Activated CD4-positive, CD25-positive, alpha-beta regulatory T cell treated with anti-CD3 and anti-CD28 coated beads, Interleukin-2, amount 50 U/mL, for 16 hours (primary cell): ENCODE measurements at regions not wholly inside any gene's neighbourhood (a gene's known extent, or its start where the extent isn't known, plus 50 kb on each side); places are given as distances from the start of the nearest gene placed in this dataset.

Experiments used
- DNase-seq: peaks from one replicate; pipeline ENCODE4 v3.0.0-alpha.2; 2020; ENCODE audit warnings: low read depth, low spot score

- DNase-seq = no peak
Observed at GRCh38 chr5:167177736-167178135, 1113.7 kb upstream of the WWC1 start.

GRCh38 chr5:167180906-167181305 is 1110.5 kb upstream of the WWC1 start:
- DNase-seq = no peak

- no peak for DNase-seq
Observed at GRCh38 chr5:167205881-167206280, 1085.6 kb upstream of the WWC1 start.

DNA sequence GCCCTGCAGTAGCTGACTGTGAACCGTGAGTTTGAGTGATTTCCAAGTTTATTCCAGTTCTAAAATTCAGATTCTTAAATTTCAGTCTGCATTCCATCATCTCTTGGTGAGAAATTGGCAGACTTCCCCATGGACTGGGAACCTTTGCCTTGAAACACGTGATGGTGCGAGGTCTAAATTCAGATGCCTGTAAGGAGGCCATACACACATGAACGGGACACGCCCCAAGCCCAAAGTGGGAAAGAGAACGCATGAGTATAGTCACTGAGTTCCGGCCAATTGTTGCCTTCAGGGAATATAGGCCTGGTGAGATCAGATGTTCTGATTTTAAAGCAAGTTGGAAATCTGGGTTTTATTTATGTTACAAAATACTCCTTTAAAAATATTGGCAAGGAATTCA is 1084.4 kb upstream of the WWC1 start:
- DNase-seq = no peak

DNA sequence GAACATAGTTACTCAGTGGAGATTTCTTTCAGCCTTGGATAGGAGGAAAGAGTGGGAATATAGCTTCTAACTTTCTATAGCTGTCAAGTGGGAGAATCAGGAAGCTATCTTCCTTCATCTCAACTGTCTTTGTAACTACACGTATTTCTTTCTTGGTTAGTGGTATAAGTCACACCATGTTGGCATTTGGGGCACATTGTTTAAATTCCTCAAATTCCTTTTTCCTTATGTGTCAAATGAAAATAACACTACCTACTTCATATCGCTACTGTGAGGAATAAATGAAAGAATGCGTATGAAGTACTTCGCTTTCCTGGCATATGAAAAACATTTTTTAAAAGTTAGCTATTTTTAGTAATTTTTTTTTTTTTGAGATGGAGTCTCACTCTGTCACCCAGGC is 1082.5 kb upstream of the WWC1 start:
- DNase-seq = no peak

DNA sequence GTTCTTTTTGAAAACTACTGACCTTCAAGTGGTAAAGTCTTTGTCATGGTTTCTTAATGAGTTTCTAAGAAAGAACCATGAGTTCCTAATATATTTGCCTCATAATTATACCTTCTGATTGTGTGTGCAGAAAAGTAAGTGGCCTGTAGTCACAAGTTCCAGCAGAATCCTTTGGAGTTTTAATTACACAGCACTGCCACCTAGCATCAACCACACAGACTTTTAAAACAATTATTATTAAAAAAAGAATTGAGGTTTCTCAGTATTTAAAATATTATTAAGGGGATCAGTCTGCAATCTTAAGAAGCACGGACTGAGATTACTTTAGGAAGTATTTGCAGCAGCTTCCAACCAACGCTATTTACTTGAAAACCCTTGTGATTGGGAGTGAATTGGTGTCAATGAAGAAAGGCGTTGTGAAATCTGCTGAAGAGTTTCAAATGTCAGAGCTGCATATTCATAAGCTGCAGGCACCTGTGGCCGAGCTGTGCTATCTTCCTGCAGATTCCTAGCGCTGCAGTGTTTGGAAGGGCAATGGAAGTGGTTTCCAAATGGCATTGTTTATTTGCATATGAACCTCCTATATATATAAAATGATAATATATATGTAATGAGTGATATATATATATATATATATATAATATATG is 1074.2 kb upstream of the WWC1 start:
- DNase-seq = no peak

GRCh38 chr5:167219298-167219697 is 1072.1 kb upstream of the WWC1 start:
- DNase-seq = no peak

GRCh38 chr5:167226386-167226785 is 1065.1 kb upstream of the WWC1 start:
- no peak for DNase-seq

DNA sequence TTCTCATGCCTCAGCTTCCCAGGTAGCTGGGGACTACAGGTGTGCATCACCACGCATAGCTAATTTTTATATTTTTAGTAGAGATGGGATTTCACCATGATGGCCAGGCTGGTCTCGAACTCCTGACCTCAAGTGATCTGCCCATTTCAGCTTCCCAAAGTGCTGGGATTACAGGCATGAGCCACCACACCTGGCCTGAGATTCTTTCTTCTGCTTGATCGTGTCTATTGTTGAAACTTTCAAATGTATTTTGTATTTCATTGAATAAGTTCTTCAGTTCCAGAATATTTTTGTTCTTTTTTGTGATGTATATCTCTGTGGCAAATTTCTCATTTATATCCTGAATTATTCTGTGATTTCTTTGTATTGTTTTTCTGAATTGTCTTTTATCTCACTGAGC is 1063.3 kb upstream of the WWC1 start:
- no peak for DNase-seq

DNA sequence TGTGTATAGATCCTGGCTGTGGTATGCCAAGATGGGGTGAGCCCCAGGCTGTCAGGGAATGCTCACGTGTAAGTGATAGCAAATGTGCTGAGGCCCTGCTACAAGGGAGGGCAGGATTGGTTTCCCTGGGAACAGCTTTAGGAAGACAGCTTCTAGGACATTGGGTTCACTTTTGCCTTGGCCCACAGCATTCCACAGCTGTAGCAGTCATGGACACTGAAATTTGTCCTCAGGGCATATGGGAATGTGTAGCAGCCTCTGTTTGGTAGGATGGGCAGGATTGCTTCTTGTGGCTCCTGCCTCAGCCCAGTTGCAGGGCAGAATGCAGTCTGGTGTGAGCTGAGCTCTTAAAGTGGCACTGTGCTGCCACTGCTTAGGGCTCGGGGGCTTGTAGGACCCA is 1061.7 kb upstream of the WWC1 start:
- DNase-seq = no peak

GRCh38 chr5:167230414-167230813 is 1061.0 kb upstream of the WWC1 start:
- no peak for DNase-seq

GRCh38 chr5:167232675-167233311 is 1058.7 kb upstream of the WWC1 start:
- no peak for DNase-seq

DNA sequence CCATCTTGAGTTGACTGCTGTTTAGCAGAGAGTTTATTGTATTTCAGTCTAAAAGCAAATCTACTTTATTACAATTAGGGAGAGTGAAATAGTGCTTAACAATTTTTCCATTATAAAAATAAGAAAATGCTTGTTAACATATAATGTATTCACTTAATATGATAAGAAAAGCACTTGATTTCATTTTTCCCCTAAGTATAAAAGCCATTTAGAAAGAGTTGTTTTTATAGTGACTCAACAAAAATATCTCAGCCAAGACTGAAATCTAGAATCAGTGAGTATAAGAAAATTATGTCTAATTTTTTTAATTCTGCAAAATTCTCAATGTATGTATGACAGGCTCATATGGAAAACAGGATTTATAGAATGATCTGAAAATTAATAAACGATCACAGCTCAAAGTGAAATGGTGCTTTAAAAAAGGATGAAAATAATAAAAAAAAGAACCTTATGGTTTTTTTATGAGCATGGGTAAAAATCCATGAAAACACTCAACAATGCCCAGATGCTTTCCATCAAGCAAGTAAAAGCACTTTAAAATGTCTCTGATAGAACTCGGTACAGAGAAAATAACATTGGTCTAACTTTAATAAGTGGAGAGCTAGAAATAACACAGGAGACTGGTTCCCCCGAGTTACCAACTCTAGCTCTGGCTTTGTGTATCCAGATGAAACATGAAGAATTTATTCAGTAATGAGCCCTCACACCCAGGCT is 1057.8 kb upstream of the WWC1 start:
- DNase-seq = no peak

DNA sequence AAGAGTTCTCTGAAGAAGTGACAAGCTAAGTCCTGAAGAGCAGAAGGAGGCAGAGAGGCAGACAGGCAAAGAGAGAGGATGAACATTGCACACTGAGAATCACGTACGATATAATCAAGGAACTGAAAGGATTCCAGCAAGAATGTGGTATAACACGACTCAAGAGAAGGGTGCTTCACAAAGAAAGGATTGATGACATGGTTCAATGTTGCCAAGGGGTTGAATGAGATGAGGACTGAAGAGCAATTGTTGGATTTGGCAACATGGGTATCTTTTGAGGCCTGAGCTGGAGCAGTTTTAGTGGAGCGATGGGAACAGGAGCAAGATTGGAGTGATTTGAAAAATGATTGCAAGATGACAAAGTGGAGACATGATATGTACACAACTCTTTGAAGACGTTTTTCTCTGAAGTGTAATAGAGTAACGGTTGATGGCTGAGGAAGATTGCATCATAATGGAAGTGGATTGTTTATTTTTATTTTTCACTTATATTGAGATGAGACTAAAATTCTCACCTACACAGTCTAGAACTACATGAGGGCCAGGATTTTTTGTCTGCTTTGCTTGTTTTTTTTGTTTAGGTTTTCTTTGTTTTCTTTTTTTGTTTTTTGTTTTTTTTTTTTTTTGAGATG is 1049.9 kb upstream of the WWC1 start:
- no peak for DNase-seq

GRCh38 chr5:167242701-167243100 is 1048.7 kb upstream of the WWC1 start:
- DNase-seq = no peak

DNA sequence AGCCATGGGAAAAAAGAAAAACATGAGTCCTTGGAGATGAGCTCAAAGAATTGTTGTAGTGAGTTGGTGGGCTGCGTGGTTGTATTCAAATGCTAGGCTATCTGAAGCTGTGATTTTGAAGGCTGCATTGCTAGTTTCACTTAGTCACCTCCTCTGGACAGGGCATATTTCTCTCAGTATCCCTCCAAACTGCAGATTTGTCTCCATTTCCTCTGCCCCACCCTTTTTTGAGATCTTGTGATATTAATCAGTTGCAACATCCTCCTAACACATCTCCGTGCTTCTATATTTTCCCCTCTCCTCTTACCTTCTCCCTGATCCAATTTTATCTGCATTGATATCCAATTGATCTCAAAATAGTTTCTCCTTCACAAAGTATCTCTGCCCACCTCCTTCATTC is 1048.0 kb upstream of the WWC1 start:
- no peak for DNase-seq

- no peak for DNase-seq
Observed at GRCh38 chr5:167244583-167244982, 1046.9 kb upstream of the WWC1 start.

- DNase-seq = no peak
Observed at GRCh38 chr5:167245868-167246267, 1045.6 kb upstream of the WWC1 start.

- DNase-seq = no peak
Observed at GRCh38 chr5:167247816-167248215, 1043.6 kb upstream of the WWC1 start.

DNA sequence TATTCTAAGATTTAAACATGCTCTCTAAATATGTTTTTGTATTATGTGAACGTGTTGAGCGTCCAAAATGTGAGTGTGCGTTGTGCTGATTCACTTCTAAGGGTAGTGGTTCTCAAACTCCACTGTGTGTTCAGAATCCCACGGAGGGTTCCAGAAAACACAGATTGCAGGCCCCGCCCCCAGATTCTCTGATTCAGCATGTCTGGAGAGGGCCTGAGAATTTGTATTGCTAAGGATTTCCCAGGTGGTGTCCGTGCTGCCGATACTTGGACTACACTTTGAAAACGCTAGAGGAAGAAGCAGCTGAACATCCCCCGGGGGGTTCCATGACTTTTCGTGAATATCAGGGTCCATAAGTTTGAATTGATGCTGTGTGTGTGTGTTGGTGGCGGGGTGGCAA is 1043.2 kb upstream of the WWC1 start:
- no peak for DNase-seq

GRCh38 chr5:167250996-167251395 is 1040.4 kb upstream of the WWC1 start:
- DNase-seq = no peak

DNA sequence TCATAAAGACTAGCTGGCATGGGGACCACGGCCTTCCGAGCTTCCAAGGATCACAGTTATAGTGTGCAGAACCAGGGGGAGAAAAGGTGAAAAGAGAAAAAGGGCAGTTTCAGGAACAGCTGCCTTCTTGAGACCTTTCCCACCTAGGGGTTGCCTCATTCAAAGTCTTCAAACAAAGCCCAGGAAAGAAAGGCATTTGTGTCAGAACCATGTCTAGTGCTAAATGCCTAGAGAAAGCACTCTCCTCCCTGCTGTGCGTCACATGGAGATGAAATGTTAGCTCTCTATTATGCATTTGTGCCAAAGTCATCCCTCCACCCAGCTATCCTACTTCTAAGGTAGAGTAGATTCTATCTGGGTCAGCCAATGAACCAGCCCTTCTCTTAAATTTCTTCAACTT is 1037.3 kb upstream of the WWC1 start:
- no peak for DNase-seq

DNA sequence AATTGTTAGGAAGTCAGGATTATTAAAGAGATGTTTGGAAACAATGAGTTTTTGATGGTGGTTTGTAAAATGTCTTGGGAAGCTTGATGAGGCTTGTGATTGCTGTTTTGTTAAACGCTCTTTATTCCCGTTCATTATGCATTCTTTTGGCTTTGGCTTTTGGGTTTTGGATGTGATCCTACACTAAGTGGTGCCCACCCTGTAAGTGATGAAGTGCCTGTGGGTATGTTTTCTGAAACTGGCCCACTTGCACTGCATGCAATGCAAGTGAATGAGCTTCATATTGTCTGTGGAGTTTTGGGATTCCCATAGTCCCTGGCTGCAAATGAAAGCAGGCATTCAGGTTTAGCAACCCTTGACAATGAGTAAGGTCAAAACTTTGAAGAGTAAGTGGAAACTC is 1035.5 kb upstream of the WWC1 start:
- DNase-seq = no peak
